ENCODE measurements at regions not wholly inside any gene's neighbourhood (a gene's known extent, or its start where the extent isn't known, plus 50 kb on each side); places are given as distances from the start of the nearest gene placed in this dataset.
A peak's percentile ranks its signal among the peaks of the same experiment; 100 is the strongest.
"Not testable (repeated sequence)": the region's sequence is repeated elsewhere in the genome, so short reads cannot be mapped to it uniquely, and the experiment has no call there.

GRCh38 chr6:130696806-130697205 lies 130.4 kb upstream of the SMLR1 start:
- TF ChIP-seq CTCF (IDR thresholded peaks at IDR 0.05; ENCODE audit: insufficient read depth, low read length), result no peak
- DNase-seq (ENCODE audit: low read depth), result peak; percentile 52
- no peak overlapping the region for H3K4me3 ChIP-seq (ENCODE audit: low read depth, low read length)

DNA sequence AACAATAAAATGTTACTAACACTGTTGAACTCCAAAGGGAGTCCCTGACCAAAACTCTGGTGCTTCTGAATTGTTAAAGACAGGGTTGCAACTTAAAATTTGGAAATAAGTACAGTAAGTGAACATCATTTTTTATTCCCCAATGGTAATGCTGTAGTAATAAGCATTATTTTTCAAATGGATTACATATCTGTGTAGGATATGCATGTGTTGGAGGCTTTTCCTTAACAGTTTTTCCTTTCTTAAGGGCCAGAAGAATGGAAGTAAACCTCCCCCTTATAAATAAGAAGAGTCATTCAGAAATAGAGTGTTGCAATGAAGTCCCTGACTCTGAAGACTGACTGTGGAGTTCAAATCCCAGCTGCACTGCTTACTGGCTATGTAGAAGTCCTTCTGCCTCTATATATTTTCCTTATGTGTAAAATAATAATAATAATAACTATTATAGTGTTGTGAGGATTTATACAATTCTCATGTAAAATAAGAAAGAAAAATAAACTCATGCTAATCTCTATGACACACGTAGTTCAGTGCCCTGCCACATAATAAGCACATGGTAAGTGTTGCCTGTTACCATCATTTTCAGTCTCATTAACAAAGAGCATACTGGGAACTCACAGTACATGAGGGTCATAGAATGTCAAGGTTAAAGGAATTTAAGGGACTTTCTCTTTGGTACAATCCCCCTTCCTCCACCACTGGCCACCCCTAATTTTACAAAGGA lies 129.8 kb upstream of the SMLR1 start:
- H3K4me3 ChIP-seq (ENCODE audit: low read depth, low read length), result no peak overlapping the region
- TF ChIP-seq CTCF (IDR thresholded peaks at IDR 0.05; ENCODE audit: insufficient read depth, low read length), result no peak
- DNase-seq (ENCODE audit: low read depth), result peak; percentile 59

DNA sequence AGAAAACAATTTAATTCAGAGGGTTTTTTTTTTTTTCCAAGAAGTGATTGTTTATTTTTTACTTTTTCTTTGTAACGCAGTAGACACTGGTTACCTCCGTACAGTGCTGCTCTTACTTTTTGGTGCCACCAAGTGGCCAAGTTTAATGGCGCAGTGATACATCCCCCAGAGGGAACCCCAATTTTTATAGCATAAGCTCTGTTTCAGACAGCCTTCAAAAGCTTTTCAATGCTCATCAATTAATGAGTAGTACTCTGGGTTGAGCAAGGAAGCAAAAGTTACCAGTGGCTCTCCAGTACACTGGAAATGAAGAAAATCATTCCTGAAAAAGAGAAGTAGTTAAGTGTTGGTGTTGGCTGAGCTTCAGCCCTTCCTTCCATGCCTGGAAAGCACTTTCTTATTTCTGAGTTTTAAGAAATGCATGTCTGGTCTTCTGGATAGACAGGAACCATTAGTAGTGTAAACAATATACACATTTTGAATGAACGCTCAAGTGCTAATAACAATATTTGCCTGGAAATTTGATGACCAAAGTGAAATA lies 129.1 kb upstream of the SMLR1 start:
- TF ChIP-seq CTCF (IDR thresholded peaks at IDR 0.05; ENCODE audit: insufficient read depth, low read length), result peak; percentile 87

GRCh38 chr6:130699742-130700141 lies 127.5 kb upstream of the SMLR1 start:
- no peak for TF ChIP-seq CTCF (IDR thresholded peaks at IDR 0.05; ENCODE audit: insufficient read depth, low read length)
- DNase-seq (ENCODE audit: low read depth), result no peak
- no peak overlapping the region for H3K4me3 ChIP-seq (ENCODE audit: low read depth, low read length)

More for the DNA sequence above, 129.1 kb upstream of the SMLR1 start:
- DNase-seq (ENCODE audit: low read depth), result peak; percentile 82
- no peak overlapping the region for H3K4me3 ChIP-seq (ENCODE audit: low read depth, low read length)

- TF ChIP-seq CTCF (IDR thresholded peaks at IDR 0.05; ENCODE audit: insufficient read depth, low read length), result no peak
- H3K4me3 ChIP-seq (ENCODE audit: low read depth, low read length), result no peak overlapping the region
- no peak for DNase-seq (ENCODE audit: low read depth)
These were observed 126.8 kb upstream of the SMLR1 start for GRCh38 chr6:130700397-130700796.

DNA sequence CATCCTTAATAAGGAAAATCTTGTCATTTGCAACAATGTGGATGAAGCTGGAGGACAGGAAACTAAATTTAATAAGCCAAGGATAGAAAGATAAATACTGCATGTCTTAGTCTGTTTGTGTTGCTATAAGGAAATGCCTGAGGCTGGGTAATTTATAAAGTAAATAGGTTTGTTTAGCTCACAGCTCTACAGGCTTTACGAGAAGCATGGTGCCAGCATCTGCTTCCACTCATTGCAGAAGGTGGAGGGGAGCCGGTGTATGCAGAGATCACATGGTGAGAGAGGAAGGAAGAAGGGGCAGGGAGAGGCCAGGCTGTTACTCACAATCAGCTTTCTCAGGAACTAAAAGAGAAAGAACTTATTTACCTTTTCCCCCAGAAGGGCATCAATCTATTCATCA lies 118.9 kb upstream of the SMLR1 start:
- H3K4me3 ChIP-seq (ENCODE audit: low read depth, low read length), result no peak overlapping the region
- no peak for TF ChIP-seq CTCF (IDR thresholded peaks at IDR 0.05; ENCODE audit: insufficient read depth, low read length)
- DNase-seq (ENCODE audit: low read depth), result peak; percentile 25

DNA sequence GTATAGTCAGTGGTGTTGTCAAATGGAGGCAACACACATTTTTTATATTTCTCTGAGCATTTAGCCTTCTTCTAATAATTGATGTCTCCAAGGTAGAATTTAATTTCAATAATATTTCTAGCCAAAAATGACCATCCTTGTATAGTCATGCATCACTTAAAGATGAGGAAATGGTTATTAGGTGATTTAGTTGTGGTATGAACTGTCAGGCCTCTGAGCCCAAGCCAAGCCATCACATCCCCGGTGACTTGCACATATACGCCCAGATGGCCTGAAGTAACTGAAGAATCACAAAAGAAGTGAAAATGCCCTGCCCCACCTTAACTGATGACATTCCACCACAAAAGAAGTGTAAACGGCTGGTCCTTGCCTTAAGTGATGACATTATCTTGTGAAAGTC lies 115.6 kb upstream of the SMLR1 start:
- DNase-seq (ENCODE audit: low read depth); H3K4me3 ChIP-seq (ENCODE audit: low read depth, low read length): not testable (repeated sequence)
